Astrocyte (in vitro differentiated cells and primary cell): ENCODE measurements at regions not wholly inside any gene's neighbourhood (a gene's known extent, or its start where the extent isn't known, plus 50 kb on each side); places are given as distances from the start of the nearest gene placed in this dataset.

Source experiments
- DNase-seq: peaks from one replicate; pipeline ENCODE4 v3.0.0-alpha.2; 2010; ENCODE audit warnings: low read depth
- FAIRE-seq: peaks from 2 replicates; lab custom pipeline; 2011; peaks lifted over from hg19 to GRCh38; lab: Jason Lieb, UNC
- H2AFZ ChIP-seq: 2 replicates; pipeline ENCODE4 v1.6.0; 2012; ENCODE audit warnings: low read depth, low read length, inconsistent platforms
- H3K27ac ChIP-seq: 2 replicates; pipeline ENCODE4 v1.5.1; 2011; ENCODE audit warnings: low read depth, low read length, inconsistent platforms
- H3K27me3 ChIP-seq: 2 replicates; pipeline ENCODE4 v1.6.0; 2011; ENCODE audit warnings: low read length, inconsistent platforms; ENCODE audit not compliant: insufficient read depth
- H3K36me3 ChIP-seq: 2 replicates; pipeline ENCODE4 v1.5.1; 2011; ENCODE audit warnings: low read length, inconsistent platforms; ENCODE audit not compliant: insufficient read depth
- H3K4me1 ChIP-seq: 2 replicates; pipeline ENCODE4 v1.5.1; 2011; ENCODE audit warnings: low read length, inconsistent platforms; ENCODE audit not compliant: insufficient read depth
- H3K4me2 ChIP-seq: 2 replicates; pipeline ENCODE4 v1.6.0; 2012; ENCODE audit warnings: low read length, inconsistent platforms
- H3K4me3 ChIP-seq: 2 replicates; pipeline ENCODE4 v1.5.1; 2011; ENCODE audit warnings: low read depth, mild to moderate bottlenecking, low read length, inconsistent platforms; ENCODE audit not compliant: insufficient read depth
- H3K79me2 ChIP-seq: 2 replicates; pipeline ENCODE4 v1.6.0; 2012; ENCODE audit warnings: mild to moderate bottlenecking, low read length, inconsistent platforms; ENCODE audit not compliant: insufficient read depth
- H3K9ac ChIP-seq: 2 replicates; pipeline ENCODE4 v1.6.0; 2012; ENCODE audit warnings: mild to moderate bottlenecking, low read length, inconsistent platforms
- H3K9me3 ChIP-seq: 2 replicates; pipeline ENCODE4 v1.5.1; 2012; ENCODE audit warnings: low read depth, mild to moderate bottlenecking, low read length, inconsistent platforms; ENCODE audit not compliant: insufficient read depth
- H4K20me1 ChIP-seq: 2 replicates; pipeline ENCODE4 v1.6.0; 2012; ENCODE audit warnings: low read length, inconsistent platforms; ENCODE audit not compliant: insufficient read depth
- H3K27ac Mint-ChIP-seq: one replicate; pipeline ENCODE4 v1.8.0; 2021; ENCODE audit warnings: mild to moderate bottlenecking, mixed read lengths; ENCODE audit not compliant: unreplicated experiment
- H3K27me3 Mint-ChIP-seq: one replicate; pipeline ENCODE4 v1.8.0; 2021; ENCODE audit warnings: low read depth, mixed read lengths; ENCODE audit not compliant: unreplicated experiment
- H3K36me3 Mint-ChIP-seq: one replicate; pipeline ENCODE4 v1.8.0; 2021; ENCODE audit warnings: low read depth, mixed read lengths; ENCODE audit not compliant: unreplicated experiment
- H3K4me1 Mint-ChIP-seq: one replicate; pipeline ENCODE4 v1.8.0; 2021; ENCODE audit warnings: low read depth, mixed read lengths; ENCODE audit not compliant: unreplicated experiment
- H3K4me3 Mint-ChIP-seq: one replicate; pipeline ENCODE4 v1.8.0; 2021; ENCODE audit warnings: mild to moderate bottlenecking, moderate library complexity, mixed read lengths; ENCODE audit not compliant: unreplicated experiment
- H3K9me3 Mint-ChIP-seq: one replicate; pipeline ENCODE4 v1.8.0; 2021; ENCODE audit warnings: mild to moderate bottlenecking, mixed read lengths; ENCODE audit not compliant: unreplicated experiment
- EZH2 ChIP-seq: IDR thresholded peaks from 2 replicates; pipeline ENCODE4 v1.6.1; 2012; ENCODE audit warnings: mild to moderate bottlenecking, low read length, inconsistent platforms; ENCODE audit not compliant: insufficient read depth
- TF ChIP-seq, protein P1 (sequence below): IDR thresholded peaks from 2 replicates; pipeline ENCODE4 v1.5.1; 2011; ENCODE audit warnings: low read depth, mild to moderate bottlenecking, inconsistent platforms, low read length, moderate library complexity; ENCODE audit not compliant: insufficient read depth

DNA sequence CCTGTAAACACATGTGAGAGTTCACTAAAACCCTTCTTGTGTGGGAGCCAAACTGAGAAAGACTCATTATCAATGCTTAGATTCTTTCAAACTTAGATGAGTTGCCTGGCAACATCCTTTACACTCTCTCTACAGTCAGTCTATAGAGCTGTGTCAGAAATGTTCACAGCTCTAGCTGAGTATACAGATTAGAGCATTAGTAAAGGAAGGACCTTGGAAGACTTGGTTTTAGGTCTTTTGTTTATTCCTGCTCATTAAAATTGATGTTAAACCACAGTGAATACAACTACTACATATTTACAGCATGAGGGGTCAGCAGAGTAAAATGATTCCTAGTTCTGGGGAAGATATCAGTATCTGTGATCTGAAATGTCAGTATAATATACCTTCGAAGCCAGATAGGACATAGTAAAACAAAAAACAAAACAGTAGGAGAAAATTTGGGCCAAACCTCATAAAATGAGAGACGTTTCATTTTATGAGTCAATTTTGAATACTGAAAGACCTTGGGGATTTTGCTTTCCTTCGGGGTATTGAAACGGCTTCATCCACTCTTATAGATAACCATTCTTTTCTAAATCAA is 186.0 kb downstream of the TANC2 start:
- Histone ChIP-seq H3K79me2 (peaks cover 31% of the 10 kb centered on the region), H2AFZ (no peak overlapping the region), H4K20me1 (peaks cover 12% of the 10 kb centered on the region), H3K9ac (peak overlapping the region; percentile 34), H3K4me1 (peaks cover 11% of the 10 kb centered on the region), H3K36me3 (no peaks in the 10 kb centered on the region), H3K27ac (peak overlapping the region; percentile 23), H3K4me3 (no peak overlapping the region), H3K27me3 (no peaks in the 10 kb centered on the region), H3K9me3 (no peaks in the 10 kb centered on the region), H3K4me2 (peak overlapping the region; percentile 55)
- Mint-ChIP-seq H3K4me1 (peaks cover 34% of the 10 kb centered on the region), H3K4me3 (no peak overlapping the region), H3K36me3 (no peaks in the 10 kb centered on the region), H3K27me3 (no peaks in the 10 kb centered on the region), H3K9me3 (no peaks in the 10 kb centered on the region), H3K27ac (peak overlapping the region; percentile 76)
- FAIRE-seq: peak; percentile 32
- DNase-seq: peak; percentile 62
- TF ChIP-seq, protein P1, sequence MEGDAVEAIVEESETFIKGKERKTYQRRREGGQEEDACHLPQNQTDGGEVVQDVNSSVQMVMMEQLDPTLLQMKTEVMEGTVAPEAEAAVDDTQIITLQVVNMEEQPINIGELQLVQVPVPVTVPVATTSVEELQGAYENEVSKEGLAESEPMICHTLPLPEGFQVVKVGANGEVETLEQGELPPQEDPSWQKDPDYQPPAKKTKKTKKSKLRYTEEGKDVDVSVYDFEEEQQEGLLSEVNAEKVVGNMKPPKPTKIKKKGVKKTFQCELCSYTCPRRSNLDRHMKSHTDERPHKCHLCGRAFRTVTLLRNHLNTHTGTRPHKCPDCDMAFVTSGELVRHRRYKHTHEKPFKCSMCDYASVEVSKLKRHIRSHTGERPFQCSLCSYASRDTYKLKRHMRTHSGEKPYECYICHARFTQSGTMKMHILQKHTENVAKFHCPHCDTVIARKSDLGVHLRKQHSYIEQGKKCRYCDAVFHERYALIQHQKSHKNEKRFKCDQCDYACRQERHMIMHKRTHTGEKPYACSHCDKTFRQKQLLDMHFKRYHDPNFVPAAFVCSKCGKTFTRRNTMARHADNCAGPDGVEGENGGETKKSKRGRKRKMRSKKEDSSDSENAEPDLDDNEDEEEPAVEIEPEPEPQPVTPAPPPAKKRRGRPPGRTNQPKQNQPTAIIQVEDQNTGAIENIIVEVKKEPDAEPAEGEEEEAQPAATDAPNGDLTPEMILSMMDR: no peak
- no peak for TF ChIP-seq EZH2

DNA sequence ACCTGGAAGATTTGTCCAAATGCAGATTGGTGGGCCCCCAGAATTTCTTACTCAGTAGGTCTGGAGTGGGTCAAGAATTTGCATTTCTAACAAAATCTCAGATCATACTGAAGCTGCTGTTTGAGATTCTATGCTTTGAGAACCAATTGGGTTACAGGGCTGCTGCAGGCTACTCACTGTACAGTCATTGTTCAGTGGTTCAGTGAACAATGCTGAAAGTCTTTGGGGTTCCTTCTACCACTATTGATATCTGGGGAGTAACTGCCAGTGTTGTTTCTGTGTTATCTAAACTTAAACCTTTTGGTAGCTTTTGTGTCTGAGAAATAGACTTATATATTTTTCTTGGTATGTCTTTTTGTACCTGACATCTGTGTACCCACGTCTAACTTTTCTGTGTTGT is 187.5 kb downstream of the TANC2 start:
- no peak for DNase-seq

More for the DNA sequence above, 187.5 kb downstream of the TANC2 start:
- FAIRE-seq: no peak
- Histone ChIP-seq H3K36me3 (no peaks in the 10 kb centered on the region), H2AFZ (no peak overlapping the region), H3K4me1 (peaks cover 11% of the 10 kb centered on the region), H3K4me2 (no peak overlapping the region), H3K4me3 (no peak overlapping the region), H3K27me3 (no peaks in the 10 kb centered on the region), H4K20me1 (peaks cover 16% of the 10 kb centered on the region), H3K79me2 (peaks cover 26% of the 10 kb centered on the region), H3K9ac (no peak overlapping the region), H3K27ac (no peak overlapping the region), H3K9me3 (no peaks in the 10 kb centered on the region)
- peaks cover 34% of the 10 kb centered on the region for H3K4me1 Mint-ChIP-seq
- H3K9me3 Mint-ChIP-seq: no peaks in the 10 kb centered on the region
- H3K27ac Mint-ChIP-seq: no peak overlapping the region
- TF ChIP-seq, protein P1: no peak
- no peak for TF ChIP-seq EZH2
- H3K36me3 Mint-ChIP-seq: no peaks in the 10 kb centered on the region
- H3K4me3 Mint-ChIP-seq: no peak overlapping the region
- no peaks in the 10 kb centered on the region for H3K27me3 Mint-ChIP-seq
